HepG2 (cell line): ENCODE measurements at regions not wholly inside any gene's neighbourhood (a gene's known extent, or its start where the extent isn't known, plus 50 kb on each side); places are given as distances from the start of the nearest gene placed in this dataset.

ENCODE experiments used
- ATAC-seq: fragments of 200-7000 bp; cut with Tn5 transposase; 3 replicates; pipeline ENCODE4 v1.9.1; 2020; ENCODE audit warnings: mild to moderate bottlenecking, moderate library complexity
- BruUV-seq: library from RNA; stranded (reverse); fragments of 400-500 nt; replicated peaks from 2 replicates; lab custom pipeline; 2021; lab: Mats Ljungman, UMichigan
- CTCF ChIA-PET: fragments of 300-600 bp; formaldehyde crosslinking; extraction: SDS; loops from one replicate; lab custom pipeline; 2021; ENCODE audit warnings: low total read pairs, inconsistent platforms, low intra/inter-chr PET ratio; lab: Yijun Ruan, JAX
- POLR2A ChIA-PET: fragments of 350-600 bp; sonication (Branson Sonifier 250); formaldehyde crosslinking; loops from one replicate; lab custom pipeline; 2020; ENCODE audit warnings: antibody characterized with exemption, inconsistent platforms; lab: Yijun Ruan, JAX
- DNase-seq: peaks from one replicate; pipeline ENCODE4 v3.0.0-alpha.2; 2015; ENCODE audit warnings: low spot score
- FAIRE-seq: peaks from 3 replicates; lab custom pipeline; 2011; peaks lifted over from hg19 to GRCh38; lab: Jason Lieb, UNC
- H2AFZ ChIP-seq: one replicate; pipeline ENCODE4 v1.6.1; 2011; ENCODE audit warnings: low read length, inconsistent platforms
- H3K27ac ChIP-seq: fragments of 300-600 bp; 3 replicates; pipeline ENCODE4 v1.8.0; 2011; ENCODE audit warnings: mixed run types, mild to moderate bottlenecking, mixed read lengths, low read length, inconsistent platforms; ENCODE audit not compliant: insufficient read depth; ENCODE audit errors: extremely low read length
- H3K27me3 ChIP-seq, 2 experiments: fragments of 200-600 bp in 1 of 2; 2 replicates in 1 of 2; 3 replicates in 1 of 2; pipeline versions ENCODE4 v1.6.0 to v1.8.0; 2011; ENCODE audit warnings: low read length in 2 of 2, mild to moderate bottlenecking in 2 of 2, moderate library complexity in 2 of 2, inconsistent platforms in 1 of 2; ENCODE audit not compliant: insufficient read depth in 2 of 2, control insufficient read depth in 1 of 2
- H3K36me3 ChIP-seq, 2 experiments: fragments of 200-600 bp in 1 of 2; replicated peaks in 1 of 2; 2 replicates in 1 of 2; 3 replicates in 1 of 2; pipeline versions ENCODE4 v1.5.1 to v1.8.0; 2011; ENCODE audit warnings: low read length in 2 of 2, inconsistent platforms in 1 of 2; ENCODE audit not compliant: insufficient read depth in 2 of 2, control insufficient read depth in 1 of 2
- H3K4me1 ChIP-seq: 2 replicates; pipeline ENCODE4 v1.5.1; 2012; ENCODE audit warnings: low read length, inconsistent platforms; ENCODE audit not compliant: insufficient read depth
- H3K4me2 ChIP-seq: 2 replicates; pipeline ENCODE4 v1.6.0; 2011; ENCODE audit warnings: low read depth, low read length, inconsistent platforms
- H3K4me3 ChIP-seq, 3 experiments: fragments of 200-600 bp in 1 of 3; sonication (generic), shearing (Covaris generic) in 1 of 3; replicated peaks in 1 of 3; 2 replicates each; pipeline ENCODE4 v1.5.1; 2011 to 2016; ENCODE audit warnings: low read length in 3 of 3, inconsistent platforms in 2 of 3, low read depth in 2 of 3, mild to moderate bottlenecking in 2 of 3, control low read depth in 1 of 3, mixed read lengths in 1 of 3; ENCODE audit not compliant: insufficient read depth in 1 of 3
- H3K79me2 ChIP-seq: one replicate; pipeline ENCODE4 v1.6.1; 2011; ENCODE audit warnings: low read length, inconsistent platforms; ENCODE audit not compliant: insufficient read depth
- H3K9ac ChIP-seq: 2 replicates; pipeline ENCODE4 v1.6.0; 2011; ENCODE audit warnings: mild to moderate bottlenecking, low read depth, low read length, inconsistent platforms; ENCODE audit not compliant: insufficient read depth
- H3K9me3 ChIP-seq: 2 replicates; pipeline ENCODE4 v1.5.1; 2012; ENCODE audit warnings: mild to moderate bottlenecking, low read length
- H4K20me1 ChIP-seq: 2 replicates; pipeline ENCODE4 v1.6.0; 2011; ENCODE audit warnings: inconsistent platforms, mild to moderate bottlenecking, low read length, moderate library complexity; ENCODE audit not compliant: insufficient read depth
- BCL6 ChIP-seq: IDR thresholded peaks from 2 replicates; pipeline ENCODE4 v1.6.1; 2016; ENCODE audit warnings: missing genetic modification reagents, missing compliant biosample characterization
- BORCS8-MEF2B ChIP-seq: sonication (generic); formaldehyde crosslinking; IDR thresholded peaks from 2 replicates; pipeline ENCODE4 v1.8.0; 2022; ENCODE audit warnings: mild to moderate bottlenecking, missing genetic modification reagents
- HNRNPH1 ChIP-seq: fragments of 200-400 bp; formaldehyde crosslinking; optimal IDR thresholded peaks from 2 replicates; pipeline ENCODE3; 2017; ENCODE audit warnings: mild to moderate bottlenecking, low read depth, low read length
- KLF11 ChIP-seq: IDR thresholded peaks from 2 replicates; pipeline ENCODE4 v1.6.1; 2016; ENCODE audit warnings: missing compliant biosample characterization
- NFE2 ChIP-seq: sonication (generic); formaldehyde crosslinking; IDR thresholded peaks from 2 replicates; pipeline ENCODE4 v1.4.0; 2020; ENCODE audit warnings: missing genetic modification reagents
- NFYC ChIP-seq: IDR thresholded peaks from 2 replicates; pipeline ENCODE4 v1.6.1; 2016; ENCODE audit warnings: missing genetic modification reagents, missing compliant biosample characterization
- RARA ChIP-seq: IDR thresholded peaks from 2 replicates; pipeline ENCODE4 v1.6.1; 2016; ENCODE audit warnings: missing genetic modification reagents, missing compliant biosample characterization
- SPEN ChIP-seq: sonication (generic); formaldehyde crosslinking; IDR thresholded peaks from 2 replicates; pipeline ENCODE4 v1.5.1; 2020; ENCODE audit warnings: low read depth, mild to moderate bottlenecking, missing genetic modification reagents
- ZNF354B ChIP-seq: sonication (generic); formaldehyde crosslinking; IDR thresholded peaks from 2 replicates; pipeline ENCODE4 v1.8.0; 2022; ENCODE audit warnings: mild to moderate bottlenecking, missing genetic modification reagents
- ZSCAN12 ChIP-seq: sonication (generic); formaldehyde crosslinking; IDR thresholded peaks from 2 replicates; pipeline ENCODE4 v1.9.0; 2021; ENCODE audit warnings: mild to moderate bottlenecking, missing genetic modification reagents
- WGBS: methylation state at CpG from one replicate; pipeline ENCODE4 v1.1.6; 2017; ENCODE audit warnings: low lambda C conversion rate; 5-methylcytosine and 5-hydroxymethylcytosine counted together
- in situ Hi-C: cut with HindIII; loops from 2 replicates; pipeline ENCODE4 v1.10.0; 2017; ENCODE audit warnings: low pct_unique_long_range_greater_than_20kb; ENCODE audit not compliant: extremely low pct_ligation_motif_present
- intact Hi-C: fragments of 100-400 bp; cut with micrococcal nuclease; formaldehyde crosslinking; loops from one replicate; pipeline ENCODE4 v1.10.0; 2022; ENCODE audit not compliant: unreplicated experiment
- TF ChIP-seq, protein P1 (sequence below): sonication (generic); formaldehyde crosslinking; IDR thresholded peaks from 2 replicates; pipeline ENCODE4 v1.5.0; 2020; ENCODE audit warnings: missing genetic modification reagents
- TF ChIP-seq, protein P2 (sequence below): IDR thresholded peaks from 2 replicates; pipeline ENCODE4 v1.6.1; 2016; ENCODE audit warnings: mild to moderate bottlenecking
- TF ChIP-seq, protein P3 (sequence below): sonication (generic); formaldehyde crosslinking; IDR thresholded peaks from 2 replicates; pipeline ENCODE4 v1.4.0; 2020; ENCODE audit warnings: missing genetic modification reagents

DNA sequence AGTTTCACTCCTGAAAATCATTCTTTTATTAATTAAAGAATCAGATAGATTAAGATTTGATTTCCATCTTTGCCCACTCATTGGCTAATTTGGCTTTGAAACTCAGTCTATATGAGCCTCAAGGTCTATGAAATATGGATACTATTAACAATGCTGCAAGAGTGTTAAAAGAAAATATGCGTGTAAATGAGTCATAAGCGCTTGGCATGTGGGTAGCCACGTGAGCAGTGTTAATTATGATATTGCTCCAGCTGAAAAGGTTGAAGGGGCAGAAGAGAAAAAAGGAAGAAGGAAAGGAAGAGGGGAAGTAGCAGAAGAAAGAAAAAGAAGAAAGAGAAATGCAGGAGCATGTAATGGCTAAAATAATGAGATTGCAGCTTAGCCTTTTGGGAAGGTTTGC lies 151.4 kb downstream of the CHRM3 start:
- no peaks in the 10 kb centered on the region for H3K36me3 ChIP-seq
- FAIRE-seq (no peak), DNase-seq (no peak), ATAC-seq (no peak)
- POLR2A ChIA-PET, result no interaction called here
- in situ Hi-C loops, result no loop called here
- no peak overlapping the region for H3K9ac ChIP-seq
- no peak overlapping the region for H3K4me3 ChIP-seq
- H3K9me3 ChIP-seq, result peaks cover 75% of the 10 kb centered on the region
- intact Hi-C loops, result no loop called here
- no peak overlapping the region for H2AFZ ChIP-seq
- no TSS peak for BruUV-seq
- no peaks in the 10 kb centered on the region for H4K20me1 ChIP-seq
- TF ChIP-seq ZSCAN12 (CRISPR knock-in tag) (no peak), NFE2 (CRISPR knock-in tag) (no peak), HNRNPH1 (no peak)
- H3K4me1 ChIP-seq, result no peaks in the 10 kb centered on the region
- CTCF ChIA-PET, result no interaction called here
- H3K27ac ChIP-seq, result no peak overlapping the region
- H3K79me2 ChIP-seq, result no peaks in the 10 kb centered on the region
- H3K4me2 ChIP-seq, result no peak overlapping the region
- H3K27me3 ChIP-seq, result no peaks in the 10 kb centered on the region
- 2% methylated on average over 3 of the region's 3 CpGs for WGBS

DNA sequence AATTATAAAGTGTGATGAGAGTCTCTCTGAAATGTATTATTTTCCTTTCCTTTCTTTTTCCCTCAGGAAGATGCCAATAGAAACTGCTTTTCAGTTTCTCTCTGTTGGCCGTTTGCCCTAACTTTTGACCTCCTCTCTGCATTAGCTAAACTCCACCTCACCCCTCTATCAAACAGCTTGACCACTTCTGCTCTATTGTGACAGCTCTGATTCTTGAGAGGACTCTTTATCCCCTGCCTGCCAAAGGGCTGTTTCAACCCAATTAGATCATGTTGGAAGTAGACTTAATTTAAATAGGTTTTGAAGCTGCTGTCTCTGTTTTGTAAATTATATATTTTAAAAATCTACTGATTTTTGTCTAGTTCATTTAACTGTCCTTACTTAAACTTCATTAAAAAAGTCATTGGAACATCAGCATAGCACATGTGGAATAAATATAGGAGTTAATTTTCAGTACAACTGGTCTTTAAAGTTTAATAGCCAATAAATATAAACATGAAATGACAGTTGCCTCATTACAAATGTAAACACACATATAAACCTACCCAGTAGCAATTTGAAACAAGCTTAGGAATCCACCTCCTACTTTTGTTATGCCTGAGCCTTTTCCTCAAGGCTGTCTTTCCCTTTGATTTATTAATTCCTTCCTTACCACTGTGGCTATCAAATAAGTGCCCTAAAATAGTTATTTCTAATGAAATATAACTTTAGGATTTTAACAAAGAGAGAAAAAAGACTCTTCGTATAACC lies 152.0 kb downstream of the CHRM3 start:
- CTCF ChIA-PET, result no interaction called here
- no peaks in the 10 kb centered on the region for H3K4me1 ChIP-seq
- FAIRE-seq (no peak), DNase-seq (no peak), ATAC-seq (no peak)
- H3K79me2 ChIP-seq, result no peaks in the 10 kb centered on the region
- no peaks in the 10 kb centered on the region for H3K36me3 ChIP-seq
- BruUV-seq, result no TSS peak
- POLR2A ChIA-PET, result no interaction called here
- in situ Hi-C loops (no loop called here), intact Hi-C loops (no loop called here)
- no peak overlapping the region for H3K4me3 ChIP-seq
- no peaks in the 10 kb centered on the region for H4K20me1 ChIP-seq
- H2AFZ ChIP-seq, result no peak overlapping the region
- no peak for TF ChIP-seq BCL6
- no peak for TF ChIP-seq RARA (CRISPR knock-in tag)
- no peak for TF ChIP-seq SPEN
- TF ChIP-seq, protein P1, sequence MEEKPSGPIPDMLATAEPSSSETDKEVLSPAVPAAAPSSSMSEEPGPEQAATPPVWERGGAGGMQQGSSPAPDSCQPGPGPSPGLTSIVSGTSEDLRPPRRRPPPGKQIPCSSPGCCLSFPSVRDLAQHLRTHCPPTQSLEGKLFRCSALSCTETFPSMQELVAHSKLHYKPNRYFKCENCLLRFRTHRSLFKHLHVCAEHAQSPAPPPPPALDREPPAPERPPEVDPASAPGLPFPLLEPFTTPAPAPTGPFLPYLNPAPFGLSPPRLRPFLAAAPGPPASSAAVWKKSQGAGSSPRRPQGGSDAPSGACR (CRISPR knock-in tag), result no peak
- TF ChIP-seq ZNF354B (CRISPR knock-in tag), result no peak
- TF ChIP-seq BORCS8-MEF2B (CRISPR knock-in tag), result no peak
- TF ChIP-seq NFYC (CRISPR knock-in tag), result no peak
- TF ChIP-seq, protein P2, sequence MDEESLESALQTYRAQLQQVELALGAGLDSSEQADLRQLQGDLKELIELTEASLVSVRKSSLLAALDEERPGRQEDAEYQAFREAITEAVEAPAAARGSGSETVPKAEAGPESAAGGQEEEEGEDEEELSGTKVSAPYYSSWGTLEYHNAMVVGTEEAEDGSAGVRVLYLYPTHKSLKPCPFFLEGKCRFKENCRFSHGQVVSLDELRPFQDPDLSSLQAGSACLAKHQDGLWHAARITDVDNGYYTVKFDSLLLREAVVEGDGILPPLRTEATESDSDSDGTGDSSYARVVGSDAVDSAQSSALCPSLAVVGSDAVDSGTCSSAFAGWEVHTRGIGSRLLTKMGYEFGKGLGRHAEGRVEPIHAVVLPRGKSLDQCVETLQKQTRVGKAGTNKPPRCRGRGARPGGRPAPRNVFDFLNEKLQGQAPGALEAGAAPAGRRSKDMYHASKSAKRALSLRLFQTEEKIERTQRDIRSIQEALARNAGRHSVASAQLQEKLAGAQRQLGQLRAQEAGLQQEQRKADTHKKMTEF (CRISPR knock-in tag), result no peak
- TF ChIP-seq KLF11, result no peak
- TF ChIP-seq, protein P3, sequence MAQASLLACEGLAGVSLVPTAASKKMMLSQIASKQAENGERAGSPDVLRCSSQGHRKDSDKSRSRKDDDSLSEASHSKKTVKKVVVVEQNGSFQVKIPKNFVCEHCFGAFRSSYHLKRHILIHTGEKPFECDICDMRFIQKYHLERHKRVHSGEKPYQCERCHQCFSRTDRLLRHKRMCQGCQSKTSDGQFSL (CRISPR knock-in tag), result no peak
- H3K4me2 ChIP-seq, result no peak overlapping the region
- H3K9me3 ChIP-seq, result peaks cover 74% of the 10 kb centered on the region
- no peaks in the 10 kb centered on the region for H3K27me3 ChIP-seq
- no peak overlapping the region for H3K27ac ChIP-seq
- no peak overlapping the region for H3K9ac ChIP-seq
- 1% methylated on average over 2 of the region's 2 CpGs for WGBS
